ENCODE measurements at regions not wholly inside any gene's neighbourhood (a gene's known extent, or its start where the extent isn't known, plus 50 kb on each side); places are given as distances from the start of the nearest gene placed in this dataset.

- H3K4me2 ChIP-seq (ENCODE audit: insufficient read depth, insufficient read length, low read length): no peak overlapping the region
- H3K4ac ChIP-seq (ENCODE audit: low read depth, low read length): no peak overlapping the region
- no peaks in the 10 kb centered on the region for H4K20me1 ChIP-seq (ENCODE audit: control insufficient read depth, insufficient read depth, insufficient read length)
- no peak overlapping the region for H2AFZ ChIP-seq (ENCODE audit: low read length)
- no peak overlapping the region for H3T11ph ChIP-seq (ENCODE audit: low read length)
- TF ChIP-seq CTCF (conservative IDR thresholded peaks at IDR 0.05): no peak
- no peaks in the 10 kb centered on the region for H3K4me1 ChIP-seq (ENCODE audit: insufficient read depth, low read length)
- no peak overlapping the region for H3K9ac ChIP-seq (ENCODE audit: extremely low read depth, insufficient read length, low read length)
- H3K27me3 ChIP-seq (ENCODE audit: insufficient read depth, low read length): no peaks in the 10 kb centered on the region
- H2BK12ac ChIP-seq (ENCODE audit: insufficient read length, low read depth, low read length): no peak overlapping the region
- H4K5ac ChIP-seq (ENCODE audit: insufficient read length, low read depth, low read length): no peak overlapping the region
- H3K79me2 ChIP-seq (ENCODE audit: insufficient read depth, low read length): no peaks in the 10 kb centered on the region
- no peaks in the 10 kb centered on the region for H3K9me3 Mint-ChIP-seq
- H4K91ac ChIP-seq (ENCODE audit: insufficient read length, low read depth, low read length): no peak overlapping the region
- no peak overlapping the region for H2BK5ac ChIP-seq (ENCODE audit: insufficient read length, low read length)
- no peak overlapping the region; a peak in 1 of 7 replicates for H3K27ac Mint-ChIP-seq
- H3K9me3 ChIP-seq (ENCODE audit: control insufficient read depth, low read depth, low read length): no peaks in the 10 kb centered on the region
- H3K4me1 Mint-ChIP-seq: no peaks in the 10 kb centered on the region
- H3K14ac ChIP-seq (ENCODE audit: insufficient read depth, low read length): no peak overlapping the region
- DNase-seq: no peak
- WGBS (ENCODE audit: extremely low coverage, insufficient read length, low lambda C conversion rate): no CpG with 5 or more reads among the region's 9 CpGs
- H2BK120ac ChIP-seq (ENCODE audit: low read depth, low read length, poor library complexity, severe bottlenecking): no peak overlapping the region
- H3K27ac ChIP-seq (ENCODE audit: insufficient read length, low read depth, low read length): no peak overlapping the region
- no peak overlapping the region for H2AK5ac ChIP-seq (ENCODE audit: insufficient read length, low read length)
- no peak overlapping the region for H2BK15ac ChIP-seq (ENCODE audit: low read depth, low read length)
- no peak overlapping the region for H3K56ac ChIP-seq (ENCODE audit: insufficient read length, low read depth, low read length)
- no peak overlapping the region for H3K18ac ChIP-seq (ENCODE audit: insufficient read length, low read depth, low read length)
- no peaks in the 10 kb centered on the region for H3K23me2 ChIP-seq (ENCODE audit: insufficient read length, low read depth, low read length, poor library complexity, severe bottlenecking)
- no peaks in the 10 kb centered on the region for H3K79me1 ChIP-seq (ENCODE audit: insufficient read depth, low read depth, low read length, poor library complexity, severe bottlenecking)
- H3K4me3 Mint-ChIP-seq: no peak overlapping the region
- no peak overlapping the region for H4K8ac ChIP-seq (replicated peaks; ENCODE audit: insufficient read length, low read depth, low read length)
- H3K23ac ChIP-seq (ENCODE audit: insufficient read length, low read depth, low read length): no peak overlapping the region
- H3K27me3 Mint-ChIP-seq (ENCODE audit: low read depth): no peaks in the 10 kb centered on the region
- H2BK20ac ChIP-seq (ENCODE audit: low read depth, low read length, poor library complexity, severe bottlenecking): no peak overlapping the region
- no peaks in the 10 kb centered on the region for H3K36me3 Mint-ChIP-seq (ENCODE audit: insufficient read depth in 1 of 3, low read depth in 3 of 3)
Measured at GRCh38 chr3:21042184-21042583, 708.8 kb downstream of the ZNF385D start.

Measured in H9 (cell line).